NCI-H2081 (cell line): ENCODE measurements at regions not wholly inside any gene's neighbourhood (a gene's known extent, or its start where the extent isn't known, plus 50 kb on each side); places are given as distances from the start of the nearest gene placed in this dataset.

Source experiments
- DNase-seq, 2 experiments: peaks; one replicate each; lab custom pipeline; 2025; lab: John Stamatoyannopoulos, UW

- no peak for DNase-seq
Measured at GRCh38 chr16:59179446-59180082, 445.4 kb upstream of the GOT2 start.

DNA sequence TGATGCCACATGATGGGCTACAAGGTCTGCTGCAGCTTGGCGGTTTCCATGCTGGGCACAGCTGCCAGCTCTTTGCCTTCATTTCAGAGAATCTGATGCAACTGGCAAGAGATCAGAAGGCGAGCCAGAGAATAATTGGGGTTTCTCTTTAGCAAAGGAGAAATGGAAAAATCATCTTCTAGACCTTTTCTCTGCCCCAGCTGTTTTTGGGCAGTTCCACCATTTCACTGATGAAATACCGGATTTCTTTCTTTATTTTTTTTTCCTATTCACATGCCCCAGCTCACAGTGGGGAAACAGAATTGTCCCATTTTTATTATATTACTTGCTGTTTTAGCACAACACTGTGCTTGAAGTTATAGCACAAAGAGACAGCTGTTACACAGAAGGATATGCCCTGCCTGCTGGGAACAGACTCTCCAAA, 439.3 kb upstream of the GOT2 start:
- DNase-seq = no peak

- DNase-seq = no peak
Measured at GRCh38 chr16:59170099-59170712, 436.1 kb upstream of the GOT2 start.

DNA sequence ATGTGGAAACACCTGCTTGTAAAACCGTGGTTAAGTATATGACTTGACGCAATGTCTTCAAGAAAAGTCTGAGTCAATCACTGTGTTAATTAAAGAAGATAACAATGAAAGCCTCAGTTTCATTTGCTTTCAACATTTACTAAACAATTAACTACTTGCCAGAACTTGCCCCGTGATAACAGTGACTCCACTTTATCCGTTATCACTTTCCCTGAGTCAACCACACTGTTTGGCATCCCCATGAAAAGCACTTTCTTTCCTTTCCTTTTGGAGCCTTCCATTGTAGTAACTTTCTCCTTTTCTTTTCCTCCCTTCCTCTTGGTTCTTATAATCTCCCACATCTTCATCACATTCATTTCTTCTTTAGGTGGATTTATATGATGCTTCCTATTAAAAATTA, 435.1 kb upstream of the GOT2 start:
- no peak for DNase-seq

DNA sequence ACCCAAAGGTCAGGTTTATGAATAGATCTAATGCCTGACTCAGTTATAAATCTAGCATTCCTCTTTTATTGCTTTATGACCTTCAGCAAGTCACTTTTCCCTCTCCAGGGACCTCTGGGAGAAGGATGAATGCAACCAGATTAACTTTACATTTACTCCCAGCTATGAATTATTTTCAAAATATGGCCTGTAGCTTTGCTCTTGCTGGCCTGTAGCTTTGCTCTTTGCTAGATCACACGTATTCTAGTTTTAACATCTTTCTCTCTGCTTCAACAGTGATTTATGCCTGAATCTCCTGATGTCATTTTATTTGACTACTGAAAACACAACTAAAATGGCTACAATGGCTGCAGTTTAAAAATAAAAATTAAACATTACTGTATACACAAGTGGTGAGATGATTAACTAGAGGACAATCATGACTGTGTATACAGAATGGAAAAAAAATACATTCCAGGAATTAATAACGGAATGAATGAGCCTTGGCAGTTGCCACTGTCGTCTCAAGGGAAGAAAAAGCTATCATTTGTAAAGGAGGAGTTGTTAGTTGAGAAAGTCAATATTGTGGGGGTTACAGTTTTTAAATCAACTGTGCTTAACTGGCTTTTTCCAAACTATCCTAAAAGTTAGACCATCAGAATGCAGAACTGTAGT, 434.5 kb upstream of the GOT2 start:
- DNase-seq = no peak

- DNase-seq = no peak
Measured at GRCh38 chr16:59164461-59164860, 430.3 kb upstream of the GOT2 start.

GRCh38 chr16:59163371-59164055, 429.4 kb upstream of the GOT2 start:
- DNase-seq = no peak

DNA sequence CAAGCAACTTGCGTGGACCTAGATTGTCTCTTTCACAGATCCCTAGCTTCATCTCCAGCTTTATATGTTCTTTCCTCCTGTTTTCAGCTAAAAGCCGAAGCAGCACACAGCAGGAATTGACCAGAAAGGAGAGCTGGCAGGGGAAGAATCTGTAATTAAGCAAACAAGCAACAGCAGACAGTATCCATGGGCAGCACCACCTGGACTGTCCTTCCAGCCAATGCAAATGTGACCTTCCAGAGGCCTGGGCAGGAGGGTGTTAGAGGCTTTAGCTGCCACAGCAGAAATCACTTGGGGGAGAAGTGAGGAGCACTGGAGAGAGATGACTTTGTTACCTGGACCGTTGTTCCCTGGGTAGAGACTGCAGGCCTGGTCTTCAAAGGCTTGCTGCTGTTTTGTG, 427.6 kb upstream of the GOT2 start:
- DNase-seq = no peak

GRCh38 chr16:59154295-59154694, 420.2 kb upstream of the GOT2 start:
- no peak for DNase-seq

DNA sequence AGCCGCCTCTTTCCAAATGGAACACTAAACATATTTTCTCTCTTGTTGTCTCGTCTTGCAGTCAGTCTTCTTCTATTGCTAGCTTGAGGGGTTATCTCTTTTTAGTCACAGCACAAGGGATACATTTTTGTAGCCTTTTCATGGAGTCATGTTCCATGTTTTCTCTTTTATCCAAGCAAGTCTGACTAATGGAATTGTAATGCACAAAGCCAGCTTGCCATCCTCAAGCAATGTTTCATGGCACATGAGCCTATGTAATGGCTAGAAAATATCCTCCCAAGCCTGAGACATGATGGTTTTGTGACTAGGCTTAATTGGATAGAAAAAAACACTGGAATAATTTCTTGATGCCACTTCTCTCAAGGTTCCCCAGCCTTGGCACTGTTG, 414.6 kb upstream of the GOT2 start:
- DNase-seq = no peak

DNA sequence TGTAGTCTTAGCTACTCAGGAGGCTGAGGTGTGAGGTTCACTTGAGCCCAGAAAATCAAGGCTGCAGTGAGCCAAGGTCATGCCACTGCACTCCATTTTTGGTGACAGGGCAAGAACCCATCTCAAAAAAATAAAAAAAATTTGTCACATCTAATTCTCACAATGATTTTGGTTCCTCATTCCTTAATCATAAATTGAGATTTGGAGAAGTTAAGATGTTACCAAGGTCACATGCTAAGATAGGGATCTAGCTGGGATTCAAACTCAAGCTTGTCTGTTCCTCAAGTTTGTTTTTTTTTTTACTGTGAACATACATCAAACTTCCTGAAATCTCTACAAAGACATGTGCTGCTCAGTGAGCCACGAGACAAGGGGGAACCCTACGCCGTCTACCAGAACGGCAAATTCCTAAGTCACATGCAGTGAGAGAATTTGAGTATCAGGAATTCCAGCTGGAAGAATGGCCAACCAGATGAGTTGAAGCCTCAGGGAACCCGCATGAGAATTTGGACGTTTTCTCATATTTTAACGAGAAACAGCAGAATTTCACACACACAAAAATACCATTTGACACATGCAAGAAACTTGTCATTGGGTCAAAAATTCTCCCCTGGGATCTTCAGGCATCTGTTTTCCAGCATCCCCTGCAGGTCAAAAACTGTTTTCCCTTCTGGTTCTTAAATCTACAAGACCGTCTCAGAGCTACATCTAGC, 414.1 kb upstream of the GOT2 start:
- no peak for DNase-seq

- DNase-seq = no peak
Measured at GRCh38 chr16:59146140-59146539, 412.0 kb upstream of the GOT2 start.

DNA sequence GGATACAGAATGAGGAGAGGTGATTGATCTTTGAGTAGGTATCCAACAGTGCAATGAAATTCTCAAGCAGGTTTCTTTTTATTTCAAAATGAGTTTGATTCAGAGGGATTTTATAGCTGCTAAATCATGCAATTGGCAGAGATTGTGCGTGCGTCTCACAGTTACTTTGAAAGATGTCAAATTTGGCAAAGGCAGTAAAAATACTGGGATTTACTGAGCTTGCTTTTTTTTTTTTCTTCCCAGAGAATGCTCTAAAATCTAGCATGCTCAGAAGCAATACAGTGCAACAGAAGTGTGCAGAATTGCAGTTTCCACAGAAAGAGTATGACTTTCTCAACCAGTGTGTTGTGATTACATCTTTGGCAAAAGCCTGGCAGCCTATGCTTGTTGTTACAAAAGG, 410.7 kb upstream of the GOT2 start:
- no peak for DNase-seq

DNA sequence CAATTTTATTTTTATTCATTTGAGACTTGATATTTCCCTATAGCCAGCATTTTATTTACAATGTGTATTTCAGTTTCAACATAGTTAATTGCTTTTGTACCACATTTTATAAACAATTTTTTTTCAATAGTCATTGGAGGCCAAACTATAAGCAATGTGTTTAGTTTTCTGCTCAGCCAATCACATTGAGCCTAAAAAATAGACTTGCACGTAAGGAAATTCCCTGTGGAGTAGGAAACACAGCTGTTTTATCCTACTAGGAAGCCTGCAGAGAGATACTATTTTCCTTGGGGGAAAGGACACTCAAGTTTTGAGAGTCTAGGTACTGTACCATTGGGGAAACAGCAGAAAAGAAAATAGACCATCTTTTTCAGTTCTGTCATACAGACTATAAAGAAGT, 410.2 kb upstream of the GOT2 start:
- DNase-seq = no peak

- DNase-seq = no peak
Measured at GRCh38 chr16:59126486-59126885, 392.4 kb upstream of the GOT2 start.

GRCh38 chr16:59124056-59124455, 389.9 kb upstream of the GOT2 start:
- no peak for DNase-seq

DNA sequence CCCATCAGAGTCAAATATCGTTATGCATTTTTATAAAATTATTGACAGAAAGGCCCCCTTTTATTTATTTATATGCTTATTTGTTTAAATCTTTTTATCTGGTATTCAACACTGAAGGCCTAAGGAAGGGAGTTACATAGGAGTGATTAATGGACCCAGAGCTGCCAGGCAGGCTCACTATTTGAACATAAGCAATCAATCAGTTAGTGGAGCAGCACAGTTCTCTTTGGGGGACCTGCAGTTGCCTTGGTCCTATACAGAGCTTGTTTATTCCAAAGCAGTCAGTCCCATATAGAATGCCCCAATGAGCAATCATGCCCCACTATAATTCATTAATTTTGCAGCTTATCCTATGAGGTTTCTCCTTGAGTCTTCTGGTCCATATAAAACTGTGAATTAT, 389.4 kb upstream of the GOT2 start:
- no peak for DNase-seq

- no peak for DNase-seq
Measured at GRCh38 chr16:59122262-59122537, 388.1 kb upstream of the GOT2 start.

DNA sequence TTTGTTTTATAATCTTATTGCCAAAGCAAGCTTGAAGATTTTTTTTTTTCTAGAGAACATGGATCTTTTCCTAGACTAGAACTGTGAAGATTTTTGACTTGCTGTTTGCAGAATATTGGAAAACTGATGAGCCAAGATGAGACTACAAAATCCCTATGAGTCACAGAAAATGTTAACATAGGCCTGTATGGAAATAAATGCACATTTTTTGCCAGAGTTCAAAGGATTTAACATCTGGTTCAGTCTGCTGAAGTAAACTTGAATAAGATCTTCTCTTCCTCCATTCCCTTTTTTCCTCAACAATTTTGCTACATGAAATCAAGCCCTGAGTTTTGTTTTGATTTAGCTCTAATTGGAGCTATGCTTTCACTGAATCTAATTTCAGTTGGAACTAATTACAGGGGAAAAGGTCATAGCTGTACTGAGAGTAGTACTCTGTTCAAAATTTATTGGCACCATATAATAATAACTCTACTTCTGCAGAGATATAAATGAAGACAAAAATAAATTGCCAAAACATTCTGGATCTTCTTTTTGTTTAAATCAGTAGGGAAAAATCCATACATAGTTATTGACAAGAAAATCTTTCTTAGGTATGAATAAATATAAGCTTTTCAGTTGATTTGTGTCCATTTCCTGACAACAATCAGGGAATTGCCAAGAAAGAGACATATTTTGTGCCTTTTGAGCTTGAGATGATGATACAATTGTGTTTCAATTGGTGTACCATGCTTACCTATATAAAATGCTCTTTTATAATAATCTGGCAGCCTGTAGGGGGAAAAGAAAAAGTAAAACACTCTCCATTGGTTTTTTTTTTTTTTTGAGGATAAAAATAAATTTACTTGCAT, 387.5 kb upstream of the GOT2 start:
- no peak for DNase-seq

GRCh38 chr16:59116744-59117143, 382.6 kb upstream of the GOT2 start:
- DNase-seq = no peak

DNA sequence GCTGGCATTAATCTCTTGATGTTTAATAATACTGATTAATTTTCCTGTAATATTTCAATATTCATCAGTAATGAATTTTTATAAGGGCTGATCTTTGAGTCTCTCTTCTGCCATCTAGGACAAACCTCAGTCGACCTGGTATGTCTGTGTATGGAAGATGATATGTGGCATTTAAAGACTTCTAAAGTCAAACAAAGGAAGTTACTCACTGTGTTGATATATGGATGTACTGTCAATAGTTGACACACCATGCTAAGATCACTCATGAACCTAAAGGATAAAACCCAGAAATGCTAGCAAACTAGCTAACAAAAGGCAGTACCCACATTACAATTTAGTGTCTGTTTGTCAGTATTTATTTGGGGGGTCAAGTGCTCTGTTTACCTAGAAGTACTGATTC, 380.7 kb upstream of the GOT2 start:
- DNase-seq = no peak
